GM19025 (cell line): ENCODE measurements at regions not wholly inside any gene's neighbourhood (a gene's known extent, or its start where the extent isn't known, plus 50 kb on each side); places are given as distances from the start of the nearest gene placed in this dataset.

Source experiments
- ATAC-seq: cut with Tn5 transposase; IDR thresholded peaks from one replicate; pipeline ENCODE4 v1.9.1; 2021; ENCODE audit warnings: mild to moderate bottlenecking, low read depth, moderate library complexity; ENCODE audit not compliant: unreplicated experiment

- ATAC-seq, result no peak
Measured at GRCh38 chr14:50036211-50036610, 80.2 kb downstream of the VCPKMT start.

GRCh38 chr14:50036637-50037036, 79.7 kb downstream of the VCPKMT start:
- no peak for ATAC-seq

- no peak for ATAC-seq
Measured at GRCh38 chr14:50037240-50037639, 79.1 kb downstream of the VCPKMT start.

- ATAC-seq, result no peak
Measured at GRCh38 chr14:50037852-50038251, 78.5 kb downstream of the VCPKMT start.

- ATAC-seq, result peak; percentile 81
Measured at GRCh38 chr14:50038398-50039119, 77.8 kb downstream of the VCPKMT start.

GRCh38 chr14:50039120-50039517, 77.3 kb downstream of the VCPKMT start:
- no peak for ATAC-seq

GRCh38 chr14:50039734-50040400, 76.5 kb downstream of the VCPKMT start:
- ATAC-seq, result no peak

GRCh38 chr14:50040401-50040775, 76.0 kb downstream of the VCPKMT start:
- ATAC-seq, result no peak

- no peak for ATAC-seq
Measured at GRCh38 chr14:50040895-50041465, 75.4 kb downstream of the VCPKMT start.

GRCh38 chr14:50041980-50042379, 74.4 kb downstream of the VCPKMT start:
- ATAC-seq, result no peak

- no peak for ATAC-seq
Measured at GRCh38 chr14:50044042-50044651, 72.2 kb downstream of the VCPKMT start.

- peak; percentile 80 for ATAC-seq
Measured at GRCh38 chr14:50045039-50045711, 71.2 kb downstream of the VCPKMT start.

- no peak for ATAC-seq
Measured at GRCh38 chr14:50045837-50046236, 70.5 kb downstream of the VCPKMT start.

- ATAC-seq, result peak; percentile 70
Measured at GRCh38 chr14:50047274-50047676, 69.1 kb downstream of the VCPKMT start.

GRCh38 chr14:50049093-50049492, 67.3 kb downstream of the VCPKMT start:
- no peak for ATAC-seq

- no peak for ATAC-seq
Measured at GRCh38 chr14:50049703-50050570, 66.4 kb downstream of the VCPKMT start.

- no peak for ATAC-seq
Measured at GRCh38 chr14:50051106-50051505, 65.3 kb downstream of the VCPKMT start.

GRCh38 chr14:50051706-50052105, 64.7 kb downstream of the VCPKMT start:
- no peak for ATAC-seq

GRCh38 chr14:50052517-50052916, 63.9 kb downstream of the VCPKMT start:
- no peak for ATAC-seq

- no peak for ATAC-seq
Measured at GRCh38 chr14:50053935-50054334, 62.4 kb downstream of the VCPKMT start.
